Ishikawa (cell line): ENCODE measurements at regions not wholly inside any gene's neighbourhood (a gene's known extent, or its start where the extent isn't known, plus 50 kb on each side); places are given as distances from the start of the nearest gene placed in this dataset.

ENCODE experiments used
- CEBPB ChIP-seq: IDR thresholded peaks from 2 replicates; pipeline ENCODE4 v1.6.1; 2012
- FOXM1 ChIP-seq: IDR thresholded peaks from 2 replicates; pipeline ENCODE4 v1.6.1; 2012; ENCODE audit warnings: low read depth, borderline replicate concordance
- MAX ChIP-seq: IDR thresholded peaks from 2 replicates; pipeline ENCODE4 v1.6.1; 2012
- NFIC ChIP-seq: IDR thresholded peaks from 2 replicates; pipeline ENCODE4 v1.6.1; 2012
- RAD21 ChIP-seq: IDR thresholded peaks from 2 replicates; pipeline ENCODE4 v1.6.1; 2012; ENCODE audit warnings: low read depth
- TAF1 ChIP-seq: IDR thresholded peaks from 2 replicates; pipeline ENCODE4 v1.6.1; 2012; ENCODE audit warnings: low read depth, mild to moderate bottlenecking
- TEAD4 ChIP-seq: IDR thresholded peaks from 2 replicates; pipeline ENCODE4 v1.6.1; 2012
- YY1 ChIP-seq: IDR thresholded peaks from 2 replicates; pipeline ENCODE4 v1.6.1; 2012; ENCODE audit warnings: low read depth
- ZBTB7A ChIP-seq: IDR thresholded peaks from 2 replicates; pipeline ENCODE4 v1.6.1; 2012; ENCODE audit warnings: low read depth
- TF ChIP-seq, protein P1 (sequence below): IDR thresholded peaks from 2 replicates; pipeline ENCODE4 v1.6.1; 2012; ENCODE audit warnings: low read depth, mild to moderate bottlenecking

DNA sequence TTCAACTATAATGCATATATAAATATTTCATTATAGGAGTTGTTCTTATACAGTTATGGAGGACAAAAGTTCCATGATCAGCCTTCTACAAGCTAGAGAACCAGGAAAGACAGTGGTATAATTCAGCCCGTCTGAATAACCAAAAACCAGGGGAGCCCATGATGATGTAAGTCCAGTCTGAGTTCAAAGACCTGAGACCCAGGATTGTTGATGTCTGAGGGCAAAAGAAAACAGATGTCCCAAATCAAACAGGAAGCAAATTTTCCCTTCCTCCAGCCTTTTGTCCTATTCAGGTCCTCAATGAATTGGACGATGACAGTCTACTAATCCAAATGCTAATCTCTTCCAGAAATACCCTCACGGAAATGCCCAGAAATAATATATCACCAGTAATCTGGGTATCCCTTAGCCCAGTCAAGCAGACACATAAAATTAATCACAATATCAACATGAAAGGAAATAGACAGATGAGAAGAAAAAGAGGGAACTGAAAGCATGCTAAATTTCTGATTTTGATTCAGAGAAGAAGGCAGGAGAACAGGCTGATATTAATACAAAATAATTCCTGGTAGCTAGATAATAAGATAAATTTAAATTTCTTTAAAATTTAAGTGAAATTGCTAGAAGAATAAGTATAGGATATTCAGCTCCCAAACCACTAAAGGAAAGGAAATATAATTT is 255.6 kb upstream of the CTAGE1 start:
- TF ChIP-seq, protein P1, sequence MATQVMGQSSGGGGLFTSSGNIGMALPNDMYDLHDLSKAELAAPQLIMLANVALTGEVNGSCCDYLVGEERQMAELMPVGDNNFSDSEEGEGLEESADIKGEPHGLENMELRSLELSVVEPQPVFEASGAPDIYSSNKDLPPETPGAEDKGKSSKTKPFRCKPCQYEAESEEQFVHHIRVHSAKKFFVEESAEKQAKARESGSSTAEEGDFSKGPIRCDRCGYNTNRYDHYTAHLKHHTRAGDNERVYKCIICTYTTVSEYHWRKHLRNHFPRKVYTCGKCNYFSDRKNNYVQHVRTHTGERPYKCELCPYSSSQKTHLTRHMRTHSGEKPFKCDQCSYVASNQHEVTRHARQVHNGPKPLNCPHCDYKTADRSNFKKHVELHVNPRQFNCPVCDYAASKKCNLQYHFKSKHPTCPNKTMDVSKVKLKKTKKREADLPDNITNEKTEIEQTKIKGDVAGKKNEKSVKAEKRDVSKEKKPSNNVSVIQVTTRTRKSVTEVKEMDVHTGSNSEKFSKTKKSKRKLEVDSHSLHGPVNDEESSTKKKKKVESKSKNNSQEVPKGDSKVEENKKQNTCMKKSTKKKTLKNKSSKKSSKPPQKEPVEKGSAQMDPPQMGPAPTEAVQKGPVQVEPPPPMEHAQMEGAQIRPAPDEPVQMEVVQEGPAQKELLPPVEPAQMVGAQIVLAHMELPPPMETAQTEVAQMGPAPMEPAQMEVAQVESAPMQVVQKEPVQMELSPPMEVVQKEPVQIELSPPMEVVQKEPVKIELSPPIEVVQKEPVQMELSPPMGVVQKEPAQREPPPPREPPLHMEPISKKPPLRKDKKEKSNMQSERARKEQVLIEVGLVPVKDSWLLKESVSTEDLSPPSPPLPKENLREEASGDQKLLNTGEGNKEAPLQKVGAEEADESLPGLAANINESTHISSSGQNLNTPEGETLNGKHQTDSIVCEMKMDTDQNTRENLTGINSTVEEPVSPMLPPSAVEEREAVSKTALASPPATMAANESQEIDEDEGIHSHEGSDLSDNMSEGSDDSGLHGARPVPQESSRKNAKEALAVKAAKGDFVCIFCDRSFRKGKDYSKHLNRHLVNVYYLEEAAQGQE: no peak
- TF ChIP-seq TAF1 (no peak), YY1 (no peak), ZBTB7A (no peak), RAD21 (no peak), MAX (no peak), CEBPB (no peak), TEAD4 (no peak), NFIC (no peak), FOXM1 (no peak)
